ENCODE measurements at regions not wholly inside any gene's neighbourhood (a gene's known extent, or its start where the extent isn't known, plus 50 kb on each side); places are given as distances from the start of the nearest gene placed in this dataset.

DNA sequence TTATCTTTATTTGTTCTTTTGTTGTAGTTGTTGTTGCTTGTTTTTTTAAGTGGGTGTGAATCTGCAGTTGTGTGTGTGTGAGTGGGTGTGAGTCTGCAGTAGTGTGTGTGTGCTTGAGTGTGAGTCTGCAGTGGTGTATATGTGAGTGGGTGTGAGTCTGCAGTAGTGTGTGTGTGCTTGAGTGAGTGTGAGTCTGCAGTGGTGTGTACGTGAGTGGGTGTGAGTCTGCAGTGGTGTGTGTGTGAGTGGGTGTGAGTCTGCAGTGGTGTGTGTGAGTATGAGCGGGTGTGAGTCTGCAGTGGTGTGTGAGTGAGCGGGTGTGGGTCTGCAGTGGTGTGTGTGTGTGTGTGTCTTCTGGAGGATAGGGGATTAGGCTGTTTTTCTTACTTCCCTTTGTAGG is 1186.8 kb upstream of the SEL1L start:
- DNase-seq (ENCODE audit: low read depth) = no peak
- H3K4me3 ChIP-seq (ENCODE audit: low read depth, low read length) = no peak overlapping the region
- TF ChIP-seq, protein P1, sequence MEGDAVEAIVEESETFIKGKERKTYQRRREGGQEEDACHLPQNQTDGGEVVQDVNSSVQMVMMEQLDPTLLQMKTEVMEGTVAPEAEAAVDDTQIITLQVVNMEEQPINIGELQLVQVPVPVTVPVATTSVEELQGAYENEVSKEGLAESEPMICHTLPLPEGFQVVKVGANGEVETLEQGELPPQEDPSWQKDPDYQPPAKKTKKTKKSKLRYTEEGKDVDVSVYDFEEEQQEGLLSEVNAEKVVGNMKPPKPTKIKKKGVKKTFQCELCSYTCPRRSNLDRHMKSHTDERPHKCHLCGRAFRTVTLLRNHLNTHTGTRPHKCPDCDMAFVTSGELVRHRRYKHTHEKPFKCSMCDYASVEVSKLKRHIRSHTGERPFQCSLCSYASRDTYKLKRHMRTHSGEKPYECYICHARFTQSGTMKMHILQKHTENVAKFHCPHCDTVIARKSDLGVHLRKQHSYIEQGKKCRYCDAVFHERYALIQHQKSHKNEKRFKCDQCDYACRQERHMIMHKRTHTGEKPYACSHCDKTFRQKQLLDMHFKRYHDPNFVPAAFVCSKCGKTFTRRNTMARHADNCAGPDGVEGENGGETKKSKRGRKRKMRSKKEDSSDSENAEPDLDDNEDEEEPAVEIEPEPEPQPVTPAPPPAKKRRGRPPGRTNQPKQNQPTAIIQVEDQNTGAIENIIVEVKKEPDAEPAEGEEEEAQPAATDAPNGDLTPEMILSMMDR (IDR thresholded peaks at IDR 0.05; ENCODE audit: low read depth, low read length) = no peak
- no peak for TF ChIP-seq POLR2A (IDR thresholded peaks at IDR 0.05; ENCODE audit: extremely low read depth, insufficient read length)
- no peak for TF ChIP-seq MYC (IDR thresholded peaks at IDR 0.05; ENCODE audit: low read depth, low read length)
- TF ChIP-seq, protein P2, sequence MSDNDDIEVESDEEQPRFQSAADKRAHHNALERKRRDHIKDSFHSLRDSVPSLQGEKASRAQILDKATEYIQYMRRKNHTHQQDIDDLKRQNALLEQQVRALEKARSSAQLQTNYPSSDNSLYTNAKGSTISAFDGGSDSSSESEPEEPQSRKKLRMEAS (IDR thresholded peaks at IDR 0.05; ENCODE audit: low read depth, low read length) = no peak

DNA sequence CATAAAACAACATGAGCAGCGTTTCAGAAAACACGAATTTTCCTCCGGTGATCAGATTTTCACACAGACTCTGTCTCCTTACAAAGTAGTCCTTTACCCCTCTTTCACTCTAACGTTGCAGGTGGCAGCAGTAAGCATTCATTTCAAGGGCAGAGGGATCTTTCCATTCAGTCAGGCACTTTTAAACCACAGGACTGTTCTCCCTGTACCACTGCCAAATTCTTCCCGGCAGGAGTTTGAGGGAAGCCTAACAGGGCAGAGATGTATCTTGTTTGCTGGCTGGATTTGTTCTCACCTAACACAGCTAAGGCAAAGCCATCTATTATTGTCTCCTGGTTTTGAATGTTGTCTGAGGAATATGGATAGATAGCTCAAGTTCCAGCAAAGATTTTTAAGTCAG is 1187.3 kb upstream of the SEL1L start:
- DNase-seq (ENCODE audit: low read depth) = no peak
- no peak for TF ChIP-seq MYC (IDR thresholded peaks at IDR 0.05; ENCODE audit: low read depth, low read length)
- TF ChIP-seq, protein P2 (IDR thresholded peaks at IDR 0.05; ENCODE audit: low read depth, low read length) = no peak
- TF ChIP-seq, protein P1 (IDR thresholded peaks at IDR 0.05; ENCODE audit: low read depth, low read length) = no peak
- TF ChIP-seq POLR2A (IDR thresholded peaks at IDR 0.05; ENCODE audit: extremely low read depth, insufficient read length) = no peak
- H3K4me3 ChIP-seq (ENCODE audit: low read depth, low read length) = no peak overlapping the region

DNA sequence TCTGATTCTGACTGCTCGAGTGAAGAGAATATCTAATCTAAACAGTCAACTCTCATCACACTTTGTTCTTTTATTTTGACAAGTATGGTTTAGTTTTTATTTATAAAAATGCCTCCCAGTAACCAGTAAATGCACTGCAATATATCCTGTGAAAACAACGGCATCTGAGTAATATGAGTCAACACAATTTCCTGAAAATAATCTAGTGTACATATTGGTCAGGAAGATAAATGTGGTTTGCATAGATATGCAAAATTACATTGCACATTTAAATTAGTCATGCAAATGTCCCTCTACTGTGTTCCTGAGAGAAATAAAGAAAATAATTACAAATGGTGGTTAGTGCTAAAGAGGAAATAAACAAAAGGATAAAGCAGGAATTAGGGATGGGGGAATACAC is 1190.7 kb upstream of the SEL1L start:
- TF ChIP-seq, protein P2 (IDR thresholded peaks at IDR 0.05; ENCODE audit: low read depth, low read length) = no peak
- no peak for TF ChIP-seq MYC (IDR thresholded peaks at IDR 0.05; ENCODE audit: low read depth, low read length)
- no peak for TF ChIP-seq POLR2A (IDR thresholded peaks at IDR 0.05; ENCODE audit: extremely low read depth, insufficient read length)
- TF ChIP-seq, protein P1 (IDR thresholded peaks at IDR 0.05; ENCODE audit: low read depth, low read length) = no peak
- no peak overlapping the region for H3K4me3 ChIP-seq (ENCODE audit: low read depth, low read length)
- no peak for DNase-seq (ENCODE audit: low read depth)

DNA sequence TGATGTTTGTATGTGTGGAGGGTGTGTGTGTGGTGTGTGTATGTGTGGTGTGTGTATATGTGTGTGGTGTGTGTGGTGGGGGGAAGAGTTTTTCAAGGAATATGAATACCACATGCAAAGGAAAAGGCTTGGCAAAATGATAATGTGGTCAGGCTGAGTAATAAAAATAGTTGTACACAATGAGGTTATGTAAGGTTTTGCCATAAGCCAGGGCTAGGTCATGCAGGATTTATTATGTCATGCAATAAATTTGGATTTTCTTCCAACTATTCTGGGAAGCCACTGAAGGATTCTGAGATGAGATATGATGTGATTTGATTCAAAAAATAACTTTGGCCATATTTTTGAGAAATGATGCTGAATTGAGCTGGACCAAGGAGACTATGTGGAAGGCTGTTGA is 1191.6 kb upstream of the SEL1L start:
- H3K4me3 ChIP-seq (ENCODE audit: low read depth, low read length) = no peak overlapping the region
- no peak for DNase-seq (ENCODE audit: low read depth)
- TF ChIP-seq MYC (IDR thresholded peaks at IDR 0.05; ENCODE audit: low read depth, low read length) (no peak), POLR2A (IDR thresholded peaks at IDR 0.05; ENCODE audit: extremely low read depth, insufficient read length) (no peak)
- TF ChIP-seq, protein P1 (IDR thresholded peaks at IDR 0.05; ENCODE audit: low read depth, low read length) = no peak
- TF ChIP-seq, protein P2 (IDR thresholded peaks at IDR 0.05; ENCODE audit: low read depth, low read length) = no peak

DNA sequence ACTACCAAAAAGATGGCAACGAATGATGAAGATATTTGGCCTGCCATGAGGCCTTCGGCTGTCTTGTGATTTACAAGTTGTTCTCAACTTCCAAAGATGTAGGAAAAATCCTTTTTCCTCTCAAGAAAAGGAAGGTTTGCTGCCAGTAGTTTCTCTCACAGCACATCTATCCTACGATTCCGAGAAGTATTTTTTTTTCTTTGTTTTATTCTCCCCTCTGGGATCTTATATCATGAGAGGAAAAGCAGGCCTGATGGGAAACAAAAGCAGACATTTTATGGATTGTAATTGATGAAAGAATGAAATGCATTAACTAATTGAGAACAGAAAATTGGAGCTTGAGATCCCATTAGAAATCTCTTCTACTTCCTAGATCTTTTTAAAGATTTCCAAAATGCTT is 1197.9 kb upstream of the SEL1L start:
- no peak overlapping the region for H3K4me3 ChIP-seq (ENCODE audit: low read depth, low read length)
- TF ChIP-seq POLR2A (IDR thresholded peaks at IDR 0.05; ENCODE audit: extremely low read depth, insufficient read length) (no peak), MYC (IDR thresholded peaks at IDR 0.05; ENCODE audit: low read depth, low read length) (no peak)
- TF ChIP-seq, protein P2 (IDR thresholded peaks at IDR 0.05; ENCODE audit: low read depth, low read length) = no peak
- TF ChIP-seq, protein P1 (IDR thresholded peaks at IDR 0.05; ENCODE audit: low read depth, low read length) = no peak
- DNase-seq (ENCODE audit: low read depth) = no peak

DNA sequence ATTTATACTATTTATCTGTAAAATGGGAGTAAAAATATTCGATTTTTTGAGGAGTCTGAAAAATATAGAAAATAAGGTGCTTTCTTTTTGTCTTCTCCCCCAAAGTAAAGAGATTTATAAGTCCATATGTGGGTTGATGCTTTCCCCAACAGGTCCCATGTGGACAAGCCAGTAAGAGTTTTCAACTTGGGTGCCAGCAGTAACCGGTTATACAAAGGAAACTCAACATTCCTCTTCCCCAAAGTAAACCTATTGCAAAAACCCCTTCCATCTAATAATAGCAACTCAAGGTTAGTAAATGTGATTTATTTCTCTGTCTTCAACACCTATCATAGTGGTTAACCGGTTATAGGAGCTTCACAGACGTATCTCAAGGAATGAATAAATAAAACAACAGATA is 1206.9 kb upstream of the SEL1L start:
- no peak overlapping the region for H3K4me3 ChIP-seq (ENCODE audit: low read depth, low read length)
- DNase-seq (ENCODE audit: low read depth) = no peak
- TF ChIP-seq, protein P2 (IDR thresholded peaks at IDR 0.05; ENCODE audit: low read depth, low read length) = no peak
- TF ChIP-seq POLR2A (IDR thresholded peaks at IDR 0.05; ENCODE audit: extremely low read depth, insufficient read length) (no peak), MYC (IDR thresholded peaks at IDR 0.05; ENCODE audit: low read depth, low read length) (no peak)
- TF ChIP-seq, protein P1 (IDR thresholded peaks at IDR 0.05; ENCODE audit: low read depth, low read length) = no peak

Measured in NB4 (cell line).